ENCODE measurements at regions not wholly inside any gene's neighbourhood (a gene's known extent, or its start where the extent isn't known, plus 50 kb on each side); places are given as distances from the start of the nearest gene placed in this dataset.
"Not testable (repeated sequence)": the region's sequence is repeated elsewhere in the genome, so short reads cannot be mapped to it uniquely, and the experiment has no call there.

- no peak for DNase-seq
These were observed 271.1 kb upstream of the CCL2 start for GRCh38 chr17:33983824-33984574.

GRCh38 chr17:33986088-33986487, 269.0 kb upstream of the CCL2 start:
- no peak for DNase-seq

GRCh38 chr17:33986566-33986965, 268.5 kb upstream of the CCL2 start:
- no peak for DNase-seq

GRCh38 chr17:33987162-33987561, 267.9 kb upstream of the CCL2 start:
- no peak for DNase-seq

GRCh38 chr17:33989361-33990148, 265.5 kb upstream of the CCL2 start:
- no peak for DNase-seq

GRCh38 chr17:33990943-33991706, 264.0 kb upstream of the CCL2 start:
- no peak for DNase-seq

GRCh38 chr17:33992113-33992512, 263.0 kb upstream of the CCL2 start:
- DNase-seq: no peak

DNA sequence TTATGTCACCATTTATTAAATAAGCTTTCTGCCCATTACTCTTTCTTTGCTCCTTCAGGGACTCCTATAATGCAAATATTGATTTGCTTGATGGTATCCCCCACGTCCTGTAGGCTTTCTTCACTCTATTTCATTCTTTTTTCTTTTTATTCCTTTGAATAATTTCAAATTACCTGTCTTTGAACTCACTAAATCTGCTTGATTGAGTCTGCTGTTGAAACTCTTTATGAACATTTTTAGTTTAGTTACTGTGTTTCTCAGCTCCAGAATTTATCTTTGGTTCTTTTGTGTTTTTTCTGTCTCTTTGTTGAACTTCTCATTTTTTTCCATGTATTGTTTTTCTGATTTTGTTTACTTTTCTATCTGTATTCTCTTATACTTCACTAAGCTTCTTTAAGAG, 254.4 kb upstream of the CCL2 start:
- DNase-seq: no peak

DNA sequence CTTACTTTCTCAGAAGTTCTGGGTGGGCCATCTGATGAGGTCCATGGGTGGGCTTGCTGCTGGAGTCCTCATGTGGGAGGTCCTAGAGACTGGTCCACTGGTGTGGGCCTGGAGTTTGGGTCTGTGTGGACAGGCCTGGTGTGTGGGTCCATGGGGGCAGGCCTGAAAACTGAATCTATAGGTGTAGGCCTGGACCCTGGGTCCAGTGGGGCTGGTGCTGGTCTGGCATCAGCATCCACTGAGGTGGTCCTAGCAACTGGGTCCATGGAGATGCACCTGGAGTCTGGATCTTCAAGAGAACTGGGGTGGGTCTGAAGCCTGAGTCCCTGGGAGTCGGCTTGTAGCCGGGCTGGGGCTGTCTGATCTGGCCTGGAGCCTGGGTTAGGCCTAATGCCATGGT, 253.8 kb upstream of the CCL2 start:
- no peak for DNase-seq

DNA sequence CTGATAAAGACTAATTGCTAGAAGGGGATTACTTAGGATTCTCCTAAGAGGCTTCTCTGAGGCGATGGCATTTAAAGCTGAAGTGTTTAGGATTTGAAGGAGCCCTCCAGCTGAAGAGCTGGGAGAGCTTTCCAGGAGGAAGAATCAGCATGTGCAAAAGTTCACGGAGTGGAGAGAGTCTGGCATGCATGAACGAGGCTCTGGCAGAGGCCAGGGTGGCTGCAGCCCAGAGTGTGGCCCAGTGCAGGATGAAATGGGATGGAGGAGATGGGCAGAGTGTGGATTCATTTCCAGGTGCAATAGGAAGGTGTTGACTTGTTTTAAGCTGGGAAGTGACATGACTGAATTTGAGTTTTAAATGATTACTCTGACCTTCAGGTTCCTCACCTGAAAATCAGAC, 249.0 kb upstream of the CCL2 start:
- no peak for DNase-seq

DNA sequence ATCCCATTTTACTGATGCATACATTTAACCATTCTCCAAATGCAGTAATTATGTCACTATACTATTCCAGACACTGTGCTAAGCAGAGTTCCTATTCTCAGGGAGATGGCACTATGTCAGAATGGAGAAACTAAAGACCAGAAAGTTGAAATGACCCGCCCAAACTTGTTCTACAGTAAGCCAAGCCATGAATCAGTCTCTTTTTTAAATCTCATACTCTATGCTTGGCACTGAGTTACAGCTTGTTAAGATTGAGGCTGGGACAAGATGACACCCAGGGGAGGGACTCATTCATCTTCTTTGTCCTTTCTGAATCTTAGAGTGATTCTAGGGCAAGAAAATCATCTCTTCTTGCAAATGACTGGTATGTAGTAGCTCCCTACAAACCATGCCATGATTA, 247.0 kb upstream of the CCL2 start:
- no peak for DNase-seq

GRCh38 chr17:34009912-34010311, 245.2 kb upstream of the CCL2 start:
- DNase-seq: no peak

DNA sequence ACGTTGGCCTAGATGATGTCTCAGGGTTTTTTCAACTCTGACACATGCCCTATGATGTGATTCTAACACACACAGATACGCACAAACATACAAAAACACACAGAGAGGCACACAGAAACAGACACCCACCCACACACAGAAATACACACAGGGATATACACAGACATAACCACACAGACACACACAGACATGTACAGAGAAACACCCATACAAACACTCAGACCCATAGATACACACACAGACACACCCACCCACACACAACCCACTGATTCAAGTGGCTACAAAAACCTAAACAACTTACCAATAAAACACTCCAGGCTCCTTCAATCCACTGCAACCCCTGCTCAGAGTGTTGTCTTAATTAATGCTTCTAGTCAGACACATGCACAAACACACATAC, 244.6 kb upstream of the CCL2 start:
- no peak for DNase-seq

GRCh38 chr17:34011599-34011998, 243.5 kb upstream of the CCL2 start:
- DNase-seq: no peak

GRCh38 chr17:34012709-34013375, 242.2 kb upstream of the CCL2 start:
- DNase-seq: no peak

DNA sequence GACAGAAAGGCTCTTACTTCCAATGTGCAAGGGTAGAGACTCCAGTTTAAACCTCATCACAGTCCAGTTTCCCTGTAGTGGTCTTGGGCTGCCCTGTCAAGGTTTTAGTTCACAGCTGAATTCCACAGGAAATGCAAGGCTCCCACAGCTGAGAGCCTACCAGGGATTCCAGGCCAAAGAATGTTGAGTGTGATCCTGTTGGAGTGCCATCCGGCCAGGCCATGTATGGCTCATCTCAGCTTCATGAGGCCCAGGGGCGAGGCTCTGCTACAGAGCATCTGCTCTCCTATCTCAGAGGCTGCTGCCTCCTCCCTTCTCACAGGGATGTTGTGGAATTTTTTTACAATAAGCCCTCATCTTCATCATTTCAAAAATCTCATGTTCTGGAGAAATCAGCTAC, 239.8 kb upstream of the CCL2 start:
- no peak for DNase-seq

DNA sequence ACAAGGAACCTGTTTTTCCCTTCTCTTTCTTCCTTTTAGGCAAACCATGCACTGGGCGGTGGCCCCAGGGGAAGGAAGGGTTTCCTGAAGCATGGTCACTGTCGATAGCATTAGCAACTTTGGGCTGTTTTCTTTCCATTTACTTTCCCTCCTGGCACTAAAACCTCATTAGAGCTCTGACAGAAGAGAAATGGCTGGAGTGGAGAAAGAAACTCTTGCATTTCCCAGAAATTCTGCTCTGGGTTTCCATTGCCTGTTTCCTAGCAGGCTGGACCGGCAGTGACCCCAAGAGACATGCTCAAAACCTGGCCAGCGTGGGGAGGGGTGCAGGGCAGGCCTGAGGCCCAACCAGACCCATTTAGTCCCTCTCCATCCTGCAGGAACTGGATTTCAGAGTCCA, 230.7 kb upstream of the CCL2 start:
- DNase-seq: no peak

GRCh38 chr17:34024806-34025551, 230.1 kb upstream of the CCL2 start:
- no peak for DNase-seq

- not testable (repeated sequence) for DNase-seq
These were observed 224.5 kb upstream of the CCL2 start for GRCh38 chr17:34030601-34031000.

DNA sequence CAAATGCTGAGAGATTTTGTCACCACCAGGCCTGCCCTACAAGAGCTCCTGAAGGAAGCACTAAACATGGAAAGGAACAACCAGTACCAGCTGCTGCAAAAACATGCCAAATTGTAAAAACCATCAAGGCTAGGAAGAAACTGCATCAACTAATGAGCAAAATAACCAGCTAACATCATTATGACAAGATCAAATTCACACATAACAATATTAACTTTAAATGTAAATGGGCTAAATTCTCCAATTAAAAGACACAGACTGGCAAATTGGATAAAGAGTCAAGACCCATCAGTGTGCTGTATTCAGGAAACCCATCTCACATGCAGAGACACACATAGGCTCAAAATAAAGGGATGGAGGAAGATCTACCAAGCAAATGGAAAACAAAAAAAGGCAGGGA, 222.8 kb upstream of the CCL2 start:
- DNase-seq: not testable (repeated sequence)

DNA sequence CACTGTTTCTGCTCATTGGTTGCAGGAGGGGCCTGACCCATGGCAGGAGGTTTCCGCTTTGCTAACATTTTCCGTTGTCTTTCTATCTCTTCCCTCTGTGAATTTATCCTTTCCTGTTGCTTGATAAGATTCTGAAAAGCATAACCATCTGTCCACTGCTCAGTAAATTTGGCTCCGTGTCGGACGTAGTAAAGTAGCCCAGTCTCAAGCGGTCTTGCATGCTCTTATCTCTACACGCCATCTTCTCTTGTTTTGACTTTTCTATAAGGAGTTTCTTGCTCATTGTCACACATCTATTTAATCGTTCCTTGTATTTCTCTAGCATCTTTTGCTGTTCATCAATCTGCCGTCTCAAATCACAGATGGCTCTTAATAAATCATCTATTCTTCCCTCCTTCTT, 216.3 kb upstream of the CCL2 start:
- DNase-seq: not testable (repeated sequence)

GRCh38 chr17:34039213-34039612, 215.9 kb upstream of the CCL2 start:
- not testable (repeated sequence) for DNase-seq
